HG02642 (cell line): ENCODE measurements at regions not wholly inside any gene's neighbourhood (a gene's known extent, or its start where the extent isn't known, plus 50 kb on each side); places are given as distances from the start of the nearest gene placed in this dataset.

Source experiments
- ATAC-seq: cut with Tn5 transposase; IDR thresholded peaks from one replicate; pipeline ENCODE4 v1.9.1; 2021; ENCODE audit warnings: mild to moderate bottlenecking; ENCODE audit not compliant: unreplicated experiment, poor library complexity

- no peak for ATAC-seq
These were observed 186.0 kb downstream of the PAH start for GRCh38 chr12:102730996-102731395.

- peak; percentile 63 for ATAC-seq
These were observed 188.4 kb downstream of the PAH start for GRCh38 chr12:102728506-102729242.

GRCh38 chr12:102726686-102727085 lies 190.4 kb downstream of the PAH start:
- ATAC-seq = no peak

- ATAC-seq = no peak
These were observed 194.9 kb downstream of the PAH start for GRCh38 chr12:102722147-102722546.

GRCh38 chr12:102708108-102708507 lies 208.9 kb downstream of the PAH start:
- no peak for ATAC-seq

- ATAC-seq = no peak
These were observed 214.5 kb downstream of the PAH start for GRCh38 chr12:102702447-102703114.

GRCh38 chr12:102696045-102696444 lies 215.7 kb upstream of the IGF1 start:
- no peak for ATAC-seq

GRCh38 chr12:102694903-102695302 lies 214.5 kb upstream of the IGF1 start:
- ATAC-seq = no peak

- no peak for ATAC-seq
These were observed 211.6 kb upstream of the IGF1 start for GRCh38 chr12:102691773-102692555.

- ATAC-seq = no peak
These were observed 209.9 kb upstream of the IGF1 start for GRCh38 chr12:102690253-102690652.

GRCh38 chr12:102689701-102690100 lies 209.3 kb upstream of the IGF1 start:
- ATAC-seq = no peak

- no peak for ATAC-seq
These were observed 207.2 kb upstream of the IGF1 start for GRCh38 chr12:102687523-102687922.

GRCh38 chr12:102685841-102686240 lies 205.5 kb upstream of the IGF1 start:
- ATAC-seq = no peak

- no peak for ATAC-seq
These were observed 204.8 kb upstream of the IGF1 start for GRCh38 chr12:102685172-102685571.

- ATAC-seq = no peak
These were observed 202.3 kb upstream of the IGF1 start for GRCh38 chr12:102682366-102683289.

GRCh38 chr12:102681747-102682146 lies 201.4 kb upstream of the IGF1 start:
- no peak for ATAC-seq

- ATAC-seq = no peak
These were observed 200.9 kb upstream of the IGF1 start for GRCh38 chr12:102681309-102681708.

- ATAC-seq = no peak
These were observed 199.9 kb upstream of the IGF1 start for GRCh38 chr12:102680304-102680703.

GRCh38 chr12:102676812-102677211 lies 196.4 kb upstream of the IGF1 start:
- ATAC-seq = no peak

GRCh38 chr12:102675672-102676071 lies 195.3 kb upstream of the IGF1 start:
- ATAC-seq = no peak
